Esophagus muscularis mucosa (tissue), 3 donors: ENCODE measurements at regions not wholly inside any gene's neighbourhood (a gene's known extent, or its start where the extent isn't known, plus 50 kb on each side); places are given as distances from the start of the nearest gene placed in this dataset.
"Not testable (repeated sequence)": the region's sequence is repeated elsewhere in the genome, so short reads cannot be mapped to it uniquely, and the experiment has no call there.

Experiments
- CTCF ChIP-seq, 3 experiments: fragments of 200-600 bp in 2 of 3; fragments of 450-650 bp in 1 of 3; sonication (generic) in 2 of 3; IDR thresholded peaks; one replicate each; pipeline ENCODE4 v1.5.1; 2017 to 2019; ENCODE audit warnings: antibody characterized with exemption in 3 of 3, mild to moderate bottlenecking in 2 of 3, moderate library complexity in 1 of 3
- POLR2A ChIP-seq: fragments of 450-650 bp; IDR thresholded peaks from one replicate; pipeline ENCODE4 v1.6.1; 2017; ENCODE audit warnings: antibody characterized with exemption, moderate library complexity, mild to moderate bottlenecking, low read depth
- POLR2AphosphoS5 ChIP-seq, 2 donors: sonication (generic); formaldehyde crosslinking; IDR thresholded peaks; one replicate each; pipeline ENCODE4 v1.6.1; 2017; ENCODE audit warnings: antibody characterized with exemption in 2 of 2

- TF ChIP-seq CTCF (IDR thresholded peaks at IDR 0.05); POLR2A; POLR2AphosphoS5 (IDR thresholded peaks at IDR 0.05): not testable (repeated sequence)
Measured at GRCh38 chr20:7803411-7804151, 136.7 kb downstream of the HAO1 start.
